ENCODE measurements at regions not wholly inside any gene's neighbourhood (a gene's known extent, or its start where the extent isn't known, plus 50 kb on each side); places are given as distances from the start of the nearest gene placed in this dataset.

DNA sequence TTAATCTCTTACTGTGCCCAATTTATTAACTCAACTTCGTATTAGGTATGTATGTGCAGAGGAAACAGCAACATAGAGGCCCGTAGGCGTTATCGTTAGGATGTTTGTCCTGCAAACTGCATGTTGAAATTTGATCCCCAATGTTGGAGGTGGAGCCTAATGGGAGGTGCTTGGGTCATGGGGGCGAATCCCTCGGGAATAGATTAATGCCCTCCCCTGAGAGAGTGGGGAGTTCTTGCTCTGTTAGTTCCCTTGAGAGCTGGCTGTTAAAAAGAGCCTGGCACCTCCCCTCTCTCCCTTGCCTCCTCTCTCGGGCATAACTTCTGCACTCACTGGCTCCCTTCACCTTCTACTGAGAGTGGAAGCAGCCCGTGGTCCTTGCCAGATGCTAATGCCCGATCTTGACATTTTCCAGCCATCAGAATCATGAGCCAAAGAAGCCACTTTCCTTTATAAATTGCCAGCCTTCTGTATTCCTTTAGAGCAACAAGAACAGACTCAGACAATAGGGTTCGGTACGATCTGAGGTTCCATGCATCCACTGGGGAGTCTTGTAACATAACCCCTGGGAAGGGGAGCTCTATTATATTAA is 149.0 kb upstream of the RAB4A start:
- peaks cover 45% of the 10 kb centered on the region for H3K4me1 ChIP-seq (ENCODE audit: insufficient read depth, low read length)
- H3K4me3 ChIP-seq (replicated peaks in 1 of 3; ENCODE audit: insufficient read depth in 1 of 3, low read depth in 2 of 3, low read length in 3 of 3), result no peak overlapping the region
- H3K27ac ChIP-seq (ENCODE audit: extremely low read length, insufficient read depth, low read length), result no peak overlapping the region
- no peaks in the 10 kb centered on the region for H3K27me3 ChIP-seq (ENCODE audit: control insufficient read depth in 1 of 2, insufficient read depth in 2 of 2, low read length in 2 of 2)
- no peak overlapping the region for H3K4me2 ChIP-seq (ENCODE audit: low read depth, low read length)
- no peak for TF ChIP-seq ZFP36L1 (CRISPR knock-in tag; IDR thresholded peaks at IDR 0.05)
- TF ChIP-seq, protein P1, sequence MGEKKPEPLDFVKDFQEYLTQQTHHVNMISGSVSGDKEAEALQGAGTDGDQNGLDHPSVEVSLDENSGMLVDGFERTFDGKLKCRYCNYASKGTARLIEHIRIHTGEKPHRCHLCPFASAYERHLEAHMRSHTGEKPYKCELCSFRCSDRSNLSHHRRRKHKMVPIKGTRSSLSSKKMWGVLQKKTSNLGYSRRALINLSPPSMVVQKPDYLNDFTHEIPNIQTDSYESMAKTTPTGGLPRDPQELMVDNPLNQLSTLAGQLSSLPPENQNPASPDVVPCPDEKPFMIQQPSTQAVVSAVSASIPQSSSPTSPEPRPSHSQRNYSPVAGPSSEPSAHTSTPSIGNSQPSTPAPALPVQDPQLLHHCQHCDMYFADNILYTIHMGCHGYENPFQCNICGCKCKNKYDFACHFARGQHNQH (CRISPR knock-in tag; IDR thresholded peaks at IDR 0.05), result no peak
- no peak for TF ChIP-seq XRCC5 (optimal IDR thresholded peaks at IDR 0.05; ENCODE audit: low read length)
- no peak for TF ChIP-seq ZNF879 (CRISPR knock-in tag; IDR thresholded peaks at IDR 0.05)
- TF ChIP-seq PHF8 (CRISPR knock-in tag; IDR thresholded peaks at IDR 0.05), result no peak
- no peak for TF ChIP-seq RFXAP (CRISPR knock-in tag; IDR thresholded peaks at IDR 0.05; ENCODE audit: borderline replicate concordance)
- TF ChIP-seq, protein P2, sequence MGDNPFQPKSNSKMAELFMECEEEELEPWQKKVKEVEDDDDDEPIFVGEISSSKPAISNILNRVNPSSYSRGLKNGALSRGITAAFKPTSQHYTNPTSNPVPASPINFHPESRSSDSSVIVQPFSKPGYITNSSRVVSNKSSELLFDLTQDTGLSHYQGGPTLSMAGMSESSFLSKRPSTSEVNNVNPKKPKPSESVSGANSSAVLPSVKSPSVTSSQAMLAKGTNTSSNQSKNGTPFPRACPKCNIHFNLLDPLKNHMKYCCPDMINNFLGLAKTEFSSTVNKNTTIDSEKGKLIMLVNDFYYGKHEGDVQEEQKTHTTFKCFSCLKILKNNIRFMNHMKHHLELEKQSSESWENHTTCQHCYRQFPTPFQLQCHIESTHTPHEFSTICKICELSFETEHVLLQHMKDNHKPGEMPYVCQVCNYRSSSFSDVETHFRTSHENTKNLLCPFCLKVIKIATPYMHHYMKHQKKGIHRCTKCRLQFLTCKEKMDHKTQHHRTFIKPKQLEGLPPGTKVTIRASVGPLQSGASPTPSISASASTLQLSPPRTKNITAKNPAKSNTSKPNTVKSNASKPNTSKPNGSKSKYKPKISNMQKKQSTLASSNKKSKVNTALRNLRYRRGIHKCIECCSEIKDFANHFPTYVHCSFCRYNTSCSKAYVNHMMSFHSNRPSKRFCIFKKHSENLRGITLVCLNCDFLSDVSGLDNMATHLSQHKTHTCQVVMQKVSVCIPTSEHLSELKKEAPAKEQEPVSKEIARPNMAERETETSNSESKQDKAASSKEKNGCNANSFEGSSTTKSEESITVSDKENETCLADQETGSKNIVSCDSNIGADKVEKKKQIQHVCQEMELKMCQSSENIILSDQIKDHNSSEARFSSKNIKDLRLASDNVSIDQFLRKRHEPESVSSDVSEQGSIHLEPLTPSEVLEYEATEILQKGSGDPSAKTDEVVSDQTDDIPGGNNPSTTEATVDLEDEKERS (CRISPR knock-in tag; IDR thresholded peaks at IDR 0.05), result no peak
- no peak for TF ChIP-seq SP5 (CRISPR knock-in tag; IDR thresholded peaks at IDR 0.05; ENCODE audit: borderline replicate concordance, low read depth)
- TF ChIP-seq HNRNPH1 (optimal IDR thresholded peaks at IDR 0.05; ENCODE audit: low read depth, low read length), result no peak
- no peak for TF ChIP-seq ONECUT2 (CRISPR knock-in tag; IDR thresholded peaks at IDR 0.05)
- TF ChIP-seq KLF12 (CRISPR knock-in tag; IDR thresholded peaks at IDR 0.05; ENCODE audit: borderline replicate concordance), result no peak
- TF ChIP-seq, protein P3, sequence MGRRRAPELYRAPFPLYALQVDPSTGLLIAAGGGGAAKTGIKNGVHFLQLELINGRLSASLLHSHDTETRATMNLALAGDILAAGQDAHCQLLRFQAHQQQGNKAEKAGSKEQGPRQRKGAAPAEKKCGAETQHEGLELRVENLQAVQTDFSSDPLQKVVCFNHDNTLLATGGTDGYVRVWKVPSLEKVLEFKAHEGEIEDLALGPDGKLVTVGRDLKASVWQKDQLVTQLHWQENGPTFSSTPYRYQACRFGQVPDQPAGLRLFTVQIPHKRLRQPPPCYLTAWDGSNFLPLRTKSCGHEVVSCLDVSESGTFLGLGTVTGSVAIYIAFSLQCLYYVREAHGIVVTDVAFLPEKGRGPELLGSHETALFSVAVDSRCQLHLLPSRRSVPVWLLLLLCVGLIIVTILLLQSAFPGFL (CRISPR knock-in tag; IDR thresholded peaks at IDR 0.05), result no peak
- TF ChIP-seq, protein P4, sequence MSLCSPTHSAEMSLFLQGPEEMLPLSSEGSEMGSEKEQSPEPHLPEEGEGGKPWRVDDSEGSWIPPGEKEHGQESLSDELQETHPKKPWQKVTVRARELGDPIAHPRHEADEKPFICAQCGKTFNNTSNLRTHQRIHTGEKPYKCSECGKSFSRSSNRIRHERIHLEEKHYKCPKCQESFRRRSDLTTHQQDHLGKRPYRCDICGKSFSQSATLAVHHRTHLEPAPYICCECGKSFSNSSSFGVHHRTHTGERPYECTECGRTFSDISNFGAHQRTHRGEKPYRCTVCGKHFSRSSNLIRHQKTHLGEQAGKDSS (CRISPR knock-in tag; IDR thresholded peaks at IDR 0.05; ENCODE audit: borderline replicate concordance, low read depth), result no peak
- TF ChIP-seq, protein P5, sequence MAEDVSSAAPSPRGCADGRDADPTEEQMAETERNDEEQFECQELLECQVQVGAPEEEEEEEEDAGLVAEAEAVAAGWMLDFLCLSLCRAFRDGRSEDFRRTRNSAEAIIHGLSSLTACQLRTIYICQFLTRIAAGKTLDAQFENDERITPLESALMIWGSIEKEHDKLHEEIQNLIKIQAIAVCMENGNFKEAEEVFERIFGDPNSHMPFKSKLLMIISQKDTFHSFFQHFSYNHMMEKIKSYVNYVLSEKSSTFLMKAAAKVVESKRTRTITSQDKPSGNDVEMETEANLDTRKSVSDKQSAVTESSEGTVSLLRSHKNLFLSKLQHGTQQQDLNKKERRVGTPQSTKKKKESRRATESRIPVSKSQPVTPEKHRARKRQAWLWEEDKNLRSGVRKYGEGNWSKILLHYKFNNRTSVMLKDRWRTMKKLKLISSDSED (CRISPR knock-in tag; IDR thresholded peaks at IDR 0.05), result no peak
- TF ChIP-seq MYNN (CRISPR knock-in tag; IDR thresholded peaks at IDR 0.05; ENCODE audit: low read depth), result no peak
- TF ChIP-seq ZNF34 (CRISPR knock-in tag; IDR thresholded peaks at IDR 0.05; ENCODE audit: borderline replicate concordance), result no peak
- no peak for TF ChIP-seq ZBTB21 (CRISPR knock-in tag; IDR thresholded peaks at IDR 0.05)
- no peak for TF ChIP-seq IKZF4 (CRISPR knock-in tag; IDR thresholded peaks at IDR 0.05; ENCODE audit: borderline replicate concordance, low read depth, not compliant biosample characterization)
- intact Hi-C loops (cut with micrococcal nuclease; ENCODE audit: unreplicated experiment) (no loop called here), in situ Hi-C loops (cut with HindIII; ENCODE audit: extremely low pct_ligation_motif_present, low pct_unique_long_range_greater_than_20kb) (no loop called here)
- no peaks in the 10 kb centered on the region for H3K79me2 ChIP-seq (ENCODE audit: insufficient read depth, low read length)
- FAIRE-seq (no peak), ATAC-seq (no peak), DNase-seq (ENCODE audit: low spot score) (no peak)
- H3K9ac ChIP-seq (ENCODE audit: insufficient read depth, low read depth, low read length), result no peak overlapping the region
- WGBS (ENCODE audit: low lambda C conversion rate), result 83% methylated on average over 11 of the region's 11 CpGs
- CTCF ChIA-PET (ENCODE audit: low intra/inter-chr PET ratio, low total read pairs), result no interaction called here
- BruUV-seq (replicated peaks), result no TSS peak
- no peaks in the 10 kb centered on the region for H3K36me3 ChIP-seq (replicated peaks in 1 of 2; ENCODE audit: control insufficient read depth in 1 of 2, insufficient read depth in 2 of 2, low read length in 2 of 2)
- H4K20me1 ChIP-seq (ENCODE audit: insufficient read depth, low read length), result no peaks in the 10 kb centered on the region
- no peaks in the 10 kb centered on the region for H3K9me3 ChIP-seq (ENCODE audit: low read length)
- POLR2A ChIA-PET, result no interaction called here
- no peak overlapping the region for H2AFZ ChIP-seq (ENCODE audit: low read length)

Data from HepG2 (cell line).